Erythroblast (primary cell): ENCODE measurements at regions not wholly inside any gene's neighbourhood (a gene's known extent, or its start where the extent isn't known, plus 50 kb on each side); places are given as distances from the start of the nearest gene placed in this dataset.

ENCODE experiments used
- GATA1 ChIP-seq: IDR thresholded peaks from 2 replicates; pipeline ENCODE4 v1.6.1; 2011; ENCODE audit warnings: low read depth, mild to moderate bottlenecking, control low read depth, low read length, moderate library complexity
- POLR2A ChIP-seq: IDR thresholded peaks from 2 replicates; pipeline ENCODE4 v1.6.1; 2011; ENCODE audit warnings: mild to moderate bottlenecking, low read length

DNA sequence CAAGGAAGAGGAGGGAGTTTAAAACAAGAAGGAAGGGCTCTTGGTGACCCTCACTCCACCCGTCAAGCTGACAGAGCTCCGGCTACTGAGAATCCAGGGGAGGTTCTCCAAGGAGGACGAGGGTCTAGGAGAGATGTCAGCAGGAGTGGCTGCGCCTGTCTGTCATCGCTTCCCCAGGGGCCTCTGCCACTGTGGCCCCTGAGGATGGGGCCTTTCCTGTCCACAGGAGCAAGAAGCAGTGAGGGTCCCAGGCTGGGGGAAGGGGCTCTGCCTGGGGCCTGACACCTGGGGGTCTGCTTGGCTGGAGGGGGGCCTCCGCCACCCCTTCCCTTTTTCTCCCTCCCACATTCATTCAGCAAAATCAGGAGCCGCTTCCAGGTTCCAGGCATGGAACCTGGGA, 66.5 kb upstream of the TNRC6C start:
- no peak for TF ChIP-seq POLR2A
- TF ChIP-seq GATA1, result no peak
